ENCODE measurements at regions not wholly inside any gene's neighbourhood (a gene's known extent, or its start where the extent isn't known, plus 50 kb on each side); places are given as distances from the start of the nearest gene placed in this dataset.

DNA sequence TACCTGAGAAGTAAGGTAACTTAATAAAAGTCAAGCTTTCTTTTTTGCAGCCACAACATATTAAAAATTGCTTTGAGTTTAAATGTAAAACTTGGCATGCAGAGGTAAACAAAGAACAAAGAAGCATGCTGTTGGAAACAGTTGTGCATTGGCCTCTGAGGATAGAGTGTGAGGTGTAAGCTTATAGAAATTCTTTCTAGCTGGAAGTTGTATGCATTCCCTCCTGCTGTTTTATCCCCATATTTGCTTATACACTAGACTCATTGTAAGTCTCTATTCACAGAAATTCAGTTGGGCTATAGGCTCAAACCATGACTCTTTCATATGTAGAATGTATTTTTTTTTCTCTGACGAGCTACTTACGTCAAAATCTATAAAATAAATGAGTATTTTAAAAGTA lies 316.3 kb downstream of the SLC6A15 start:
- no peak for DNase-seq

DNA sequence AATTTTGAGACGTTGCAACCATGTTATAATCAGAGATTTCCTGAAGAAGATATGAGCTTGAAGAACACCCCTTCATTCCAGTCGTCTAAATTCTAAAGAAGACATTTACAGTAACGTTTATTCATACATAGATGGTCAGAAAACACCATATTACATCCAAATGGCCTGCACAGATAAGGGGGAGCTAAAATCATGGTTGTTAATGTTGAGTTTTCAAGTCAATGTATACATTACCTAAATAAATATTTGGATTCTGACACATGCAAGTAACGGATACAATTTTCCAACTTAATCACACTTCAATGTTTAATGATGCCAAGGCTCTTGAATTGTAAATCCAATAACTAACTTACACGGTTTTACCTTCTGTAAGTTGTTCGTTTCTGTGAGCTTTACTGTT lies 318.4 kb downstream of the SLC6A15 start:
- no peak for DNase-seq

DNA sequence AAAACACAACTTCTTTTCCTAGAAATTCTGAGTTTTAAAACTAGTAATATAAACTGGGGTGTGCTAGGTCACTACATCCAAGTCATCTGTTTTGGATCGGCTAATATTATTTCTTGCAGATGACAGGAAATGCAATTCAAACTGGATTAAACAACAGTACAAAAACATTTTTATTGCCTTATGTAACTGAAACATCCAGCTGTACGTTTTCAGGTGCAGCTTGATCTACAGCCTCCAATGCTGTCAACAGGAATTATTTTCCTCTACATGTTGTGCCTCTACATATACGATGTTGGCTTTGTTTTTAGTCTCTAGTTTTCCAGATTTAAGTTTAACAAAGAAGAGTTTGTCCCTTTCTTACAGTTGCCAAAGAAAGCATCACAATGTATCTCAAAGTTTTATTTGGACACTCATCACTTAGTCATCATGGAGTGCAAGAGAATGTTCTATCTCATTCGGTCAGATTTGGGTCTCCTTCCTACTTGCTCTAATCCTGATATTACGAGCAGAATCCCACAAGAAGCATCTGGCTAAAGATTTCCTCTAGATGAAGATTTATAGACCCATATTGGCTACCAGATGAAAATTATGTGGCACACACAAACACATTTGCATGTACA lies 326.7 kb downstream of the SLC6A15 start:
- no peak for DNase-seq

DNA sequence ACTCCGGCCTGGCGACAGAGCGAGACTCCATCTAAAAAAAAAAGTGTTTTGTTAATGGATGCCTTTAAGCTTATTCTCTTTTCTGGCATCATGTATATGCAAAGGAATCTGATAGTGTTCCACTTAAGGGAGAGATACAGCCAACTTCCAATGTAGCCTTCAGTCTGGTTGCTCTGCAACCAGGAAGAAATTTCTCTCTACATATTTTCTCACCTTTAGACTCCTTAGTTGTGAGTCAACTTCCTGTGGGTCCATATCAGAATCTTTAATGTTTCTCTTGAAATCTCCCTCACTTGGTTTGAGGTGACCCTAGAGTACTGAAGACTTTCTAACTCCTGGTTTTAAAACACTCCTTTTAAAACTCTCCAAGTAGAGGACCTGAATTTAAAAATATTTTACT lies 340.4 kb downstream of the SLC6A15 start:
- no peak for DNase-seq

GRCh38 chr12:84562331-84562730 lies 350.3 kb downstream of the SLC6A15 start:
- DNase-seq = no peak

GRCh38 chr12:84561351-84561750 lies 351.2 kb downstream of the SLC6A15 start:
- no peak for DNase-seq

DNA sequence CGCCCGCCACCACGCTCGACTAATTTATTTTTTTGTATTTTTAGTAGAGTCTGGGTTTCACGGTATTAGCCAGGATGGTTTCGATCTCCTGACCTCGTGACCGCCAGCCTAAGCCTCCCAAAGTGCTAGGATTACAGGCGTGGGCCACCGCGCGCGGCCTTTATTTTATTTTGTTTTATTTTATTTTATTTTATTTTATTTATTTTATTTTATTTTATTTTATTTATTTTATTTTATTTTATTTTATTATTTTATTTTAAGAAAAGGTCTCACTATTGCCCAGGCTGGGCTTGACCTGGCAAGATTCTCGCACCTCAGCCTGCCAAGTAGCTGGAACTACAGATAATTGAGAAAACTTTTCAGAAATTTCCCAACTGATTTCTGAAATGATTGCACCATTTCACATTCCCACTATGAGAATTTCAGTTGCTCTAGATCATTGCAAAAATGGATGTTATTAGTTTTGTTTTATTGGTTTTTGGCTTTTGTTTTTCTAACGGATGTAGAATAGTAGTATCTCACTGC lies 358.3 kb downstream of the SLC6A15 start:
- no peak for DNase-seq

- no peak for DNase-seq
These were observed 359.1 kb downstream of the SLC6A15 start for GRCh38 chr12:84553331-84554117.

DNA sequence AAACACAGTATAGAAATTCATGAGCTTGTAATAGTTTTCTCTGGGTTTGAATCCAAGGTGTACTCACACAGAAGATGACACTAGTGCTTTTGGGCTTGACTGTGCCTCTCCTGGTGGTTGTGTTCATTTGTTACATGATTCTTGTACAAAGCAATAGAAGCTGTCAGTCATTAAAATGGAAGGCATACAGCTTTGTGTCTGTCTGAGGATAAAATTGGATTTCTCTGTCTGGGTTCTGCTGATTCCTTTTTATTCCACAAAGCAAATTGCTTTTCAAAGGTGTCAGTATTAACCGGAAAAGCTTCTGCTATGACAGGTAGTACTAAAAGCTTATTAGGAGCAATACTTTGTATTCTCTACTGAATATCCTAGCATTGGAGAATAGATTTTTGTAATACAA lies 361.2 kb downstream of the SLC6A15 start:
- DNase-seq = no peak

DNA sequence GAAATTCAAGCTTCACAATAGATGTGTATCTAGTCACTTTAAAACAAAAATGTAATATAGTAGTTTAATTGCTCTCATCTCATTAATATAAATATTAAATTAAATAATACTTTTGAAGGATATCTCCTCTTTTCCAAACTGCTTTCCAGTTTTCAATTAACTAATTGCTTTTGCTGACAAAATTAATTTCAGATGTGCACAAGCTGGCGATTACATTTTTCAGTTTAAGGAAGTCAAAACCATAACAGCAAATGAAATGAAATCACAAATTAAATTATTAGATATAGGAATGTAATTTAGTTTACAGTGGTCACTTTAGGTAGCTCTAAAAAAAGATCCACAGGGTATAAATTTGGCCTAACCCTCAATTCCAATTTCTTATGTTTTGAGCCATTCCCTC lies 362.1 kb downstream of the SLC6A15 start:
- DNase-seq = no peak

DNA sequence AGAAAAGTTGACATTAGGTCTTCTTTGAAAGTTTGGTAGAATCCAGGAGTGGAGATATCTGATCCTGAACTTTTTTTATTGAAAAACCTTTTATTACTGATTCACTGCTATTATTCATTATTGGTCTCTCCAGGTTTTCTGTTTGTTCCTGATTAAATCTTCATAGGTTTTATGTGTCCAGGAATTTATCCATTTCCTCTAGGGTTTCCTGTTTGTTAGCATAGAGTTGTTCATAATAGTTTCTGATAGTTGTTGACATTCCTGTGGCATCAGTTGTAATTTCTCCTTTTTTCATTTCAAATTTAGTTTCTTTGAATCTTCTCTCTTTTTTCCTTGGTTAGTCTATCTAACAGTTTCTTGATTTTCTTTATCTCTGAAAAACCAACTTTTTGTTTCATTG lies 370.3 kb downstream of the SLC6A15 start:
- DNase-seq = no peak

- DNase-seq = no peak
These were observed 374.9 kb downstream of the SLC6A15 start for GRCh38 chr12:84537666-84538065.

- no peak for DNase-seq
These were observed 399.8 kb downstream of the SLC6A15 start for GRCh38 chr12:84512751-84513150.

DNA sequence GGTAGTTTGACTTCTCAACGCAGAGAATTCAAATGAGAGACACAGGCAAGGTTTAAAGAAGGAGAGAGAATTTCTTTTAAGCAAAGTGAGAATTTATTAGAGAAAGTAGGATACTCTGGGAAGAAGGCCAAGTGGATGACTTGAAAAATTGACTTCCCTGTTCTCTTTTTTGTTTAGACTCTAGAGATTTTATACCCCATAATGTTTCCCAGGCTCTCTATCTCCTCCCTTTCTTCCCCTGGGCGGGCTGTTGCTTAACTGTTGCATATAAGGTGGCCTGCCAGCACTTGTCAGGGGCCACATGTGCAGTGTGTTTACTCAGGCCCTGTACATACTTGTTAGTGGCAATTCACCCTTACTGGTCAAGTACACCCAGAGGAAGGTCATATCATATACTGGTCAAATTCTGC lies 403.7 kb downstream of the SLC6A15 start:
- DNase-seq = no peak

GRCh38 chr12:84507956-84508850 lies 404.4 kb downstream of the SLC6A15 start:
- no peak for DNase-seq

DNA sequence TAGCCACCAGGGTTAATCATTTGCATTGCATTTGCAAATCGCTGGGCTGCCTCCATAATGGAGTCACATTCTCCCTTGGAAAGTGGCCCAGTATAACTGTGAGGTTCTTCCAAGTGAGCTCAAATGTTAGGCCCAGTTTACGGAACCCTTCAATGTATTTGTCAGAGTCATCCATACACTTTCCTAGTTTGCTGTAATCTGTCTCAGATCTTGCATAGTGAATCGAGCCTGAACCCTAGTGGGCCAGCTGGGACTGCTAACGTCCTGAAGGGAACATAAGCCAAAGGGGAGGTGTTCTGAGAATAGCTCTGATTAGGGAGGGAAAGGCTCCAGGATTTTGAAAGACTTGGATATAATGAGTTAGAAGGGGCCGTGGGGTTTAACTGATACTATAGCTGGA lies 406.3 kb downstream of the SLC6A15 start:
- no peak for DNase-seq

- peak; percentile 9 for DNase-seq
These were observed 409.5 kb downstream of the SLC6A15 start for GRCh38 chr12:84502907-84503787.

DNA sequence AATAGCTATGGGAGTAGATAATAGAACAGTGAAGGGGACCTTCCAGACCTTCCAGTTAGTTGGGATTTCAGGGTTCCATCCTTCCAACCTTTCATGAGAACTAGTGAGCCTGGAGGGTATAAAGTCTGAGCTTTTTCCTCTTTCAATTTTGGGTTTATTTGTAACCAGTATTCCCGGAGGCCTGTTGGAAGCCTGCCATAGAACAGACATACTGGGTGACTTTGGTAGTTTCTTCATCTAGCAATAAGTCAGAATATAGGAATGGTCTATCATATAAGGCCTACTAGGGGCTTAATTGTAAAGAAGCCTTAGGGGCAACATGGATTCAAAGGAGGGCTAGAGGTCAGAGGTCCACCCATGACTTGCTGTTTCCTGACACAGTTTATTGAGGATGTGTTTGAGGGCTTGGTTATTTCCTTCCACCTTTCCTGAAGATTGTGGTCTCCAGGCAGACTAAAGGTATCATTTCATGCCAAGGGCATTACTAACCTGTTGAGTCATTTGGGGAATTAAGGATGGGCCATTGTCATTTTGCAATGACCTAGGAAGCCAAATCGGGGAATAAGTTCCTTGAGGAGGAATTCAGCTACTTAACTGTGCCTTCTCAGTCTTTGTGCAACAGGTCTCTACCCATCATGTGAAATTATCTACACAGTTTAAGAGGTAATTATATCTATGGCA lies 410.3 kb downstream of the SLC6A15 start:
- no peak for DNase-seq

GRCh38 chr12:84497819-84498218 lies 414.8 kb downstream of the SLC6A15 start:
- DNase-seq = no peak

- DNase-seq = no peak
These were observed 416.9 kb downstream of the SLC6A15 start for GRCh38 chr12:84495711-84496110.

GRCh38 chr12:84492351-84492883 lies 420.2 kb downstream of the SLC6A15 start:
- no peak for DNase-seq

DNA sequence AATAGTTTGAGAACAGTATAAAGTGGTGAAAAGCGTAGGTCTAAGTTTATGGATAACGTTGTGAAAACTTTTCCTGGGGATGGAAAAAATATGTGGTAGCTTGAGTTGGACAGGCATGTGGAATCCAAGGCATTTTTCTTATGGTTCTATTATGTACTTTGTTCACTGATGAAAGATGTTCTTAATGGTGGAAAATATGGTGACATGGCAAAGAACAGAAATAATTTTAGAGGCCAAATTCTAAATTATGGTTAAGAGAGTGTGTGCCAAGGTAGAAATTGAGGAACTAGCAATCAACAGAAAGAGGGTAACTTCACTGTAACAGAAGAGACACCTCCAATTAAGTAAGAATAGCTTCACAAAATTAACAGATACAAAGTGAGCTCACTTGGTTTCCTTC lies 427.8 kb downstream of the SLC6A15 start:
- no peak for DNase-seq

Data from CD4-positive, alpha-beta T cell treated with Interleukin-17A for 1 hour (primary cell).